GM12878 (cell line): ENCODE measurements at regions not wholly inside any gene's neighbourhood (a gene's known extent, or its start where the extent isn't known, plus 50 kb on each side); places are given as distances from the start of the nearest gene placed in this dataset.

Experiments used
- ATAC-seq: fragments of 200-7000 bp; cut with Tn5 transposase; 3 replicates; pipeline ENCODE4 v1.9.1; 2020; ENCODE audit warnings: mild to moderate bottlenecking, moderate library complexity
- BruUV-seq: library from RNA; stranded (reverse); fragments of 400-500 nt; replicated peaks from 2 replicates; lab custom pipeline; 2021; lab: Mats Ljungman, UMichigan
- CTCF ChIA-PET: fragments of 300-600 bp; sonication (Branson Sonifier 250); formaldehyde crosslinking; extraction: SDS; loops from one replicate; lab custom pipeline; 2021; ENCODE audit warnings: inconsistent platforms; lab: Yijun Ruan, JAX
- POLR2A ChIA-PET: fragments of 350-600 bp; formaldehyde crosslinking; extraction: SDS; loops from one replicate; lab custom pipeline; 2021; ENCODE audit warnings: inconsistent platforms; lab: Charles Lee
- RAD21 ChIA-PET: fragments of 300-600 bp; sonication (Branson Sonifier 250); formaldehyde crosslinking; loops from one replicate; lab custom pipeline; 2023; ENCODE audit warnings: antibody characterized with exemption; ENCODE audit not compliant: unreplicated experiment; lab: Charles Lee
- SMC1A ChIA-PET: fragments of 300-600 bp; sonication (Branson Sonifier 250); formaldehyde crosslinking; loops from one replicate; lab custom pipeline; 2023; ENCODE audit not compliant: unreplicated experiment, uncharacterized antibody; lab: Charles Lee
- DNase-seq: peaks from one replicate; pipeline ENCODE4 v3.0.0-alpha.2; 2011; ENCODE audit warnings: low read depth, low spot score
- FAIRE-seq: peaks from 3 replicates; lab custom pipeline; 2011; peaks lifted over from hg19 to GRCh38; lab: Jason Lieb, UNC
- H2AFZ ChIP-seq: 2 replicates; pipeline ENCODE4 v1.6.0; 2011; ENCODE audit warnings: low read depth, low read length, control low read depth; ENCODE audit not compliant: control insufficient read depth
- H3K27ac ChIP-seq: 2 replicates; pipeline ENCODE4 v1.5.1; 2011; ENCODE audit warnings: control low read depth; ENCODE audit not compliant: control insufficient read depth, insufficient read depth
- H3K27me3 ChIP-seq, 2 experiments: replicated peaks in 1 of 2; 2 replicates each; pipeline versions ENCODE4 v1.6.0 to v1.6.1; 2011; ENCODE audit warnings: low read length in 1 of 2; ENCODE audit not compliant: control insufficient read depth in 2 of 2, insufficient read depth in 2 of 2
- H3K36me3 ChIP-seq, 2 experiments: 2 replicates each; pipeline ENCODE4 v1.5.1; 2011; ENCODE audit warnings: low read length in 1 of 2; ENCODE audit not compliant: control insufficient read depth in 2 of 2, insufficient read depth in 2 of 2
- H3K4me1 ChIP-seq: 2 replicates; pipeline ENCODE4 v1.6.1; 2011; ENCODE audit warnings: mild to moderate bottlenecking, low read length, moderate library complexity, mixed read lengths; ENCODE audit not compliant: control insufficient read depth, insufficient read depth
- H3K4me2 ChIP-seq: 2 replicates; pipeline ENCODE4 v1.6.0; 2011; ENCODE audit warnings: control low read depth; ENCODE audit not compliant: control insufficient read depth, insufficient read depth
- H3K4me3 ChIP-seq: fragments of 200-600 bp; sonication (generic); 2 replicates; pipeline ENCODE4 v1.5.1; 2016
- H3K79me2 ChIP-seq: 2 replicates; pipeline ENCODE4 v1.6.0; 2011; ENCODE audit warnings: low read length; ENCODE audit not compliant: control insufficient read depth, insufficient read depth
- H3K9ac ChIP-seq: 2 replicates; pipeline ENCODE4 v1.8.0; 2011; ENCODE audit warnings: low read length, control low read depth, mixed read lengths; ENCODE audit not compliant: control insufficient read depth, insufficient read depth
- H3K9me3 ChIP-seq: replicated peaks from 3 replicates; pipeline ENCODE4 v1.5.1; 2011; ENCODE audit warnings: mild to moderate bottlenecking, low read length; ENCODE audit not compliant: control insufficient read depth, insufficient read depth
- H4K20me1 ChIP-seq: 2 replicates; pipeline ENCODE4 v1.6.0; 2011; ENCODE audit not compliant: control insufficient read depth, insufficient read depth
- E4F1 ChIP-seq: fragments of 450-650 bp; IDR thresholded peaks from 2 replicates; pipeline ENCODE4 v1.6.1; 2018; ENCODE audit warnings: borderline replicate concordance, mild to moderate bottlenecking; ENCODE audit not compliant: partially characterized antibody
- MXI1 ChIP-seq: fragments of 150-350 bp; IDR thresholded peaks from 2 replicates; pipeline ENCODE4 v1.6.1; 2011; ENCODE audit warnings: low read depth, mild to moderate bottlenecking, inconsistent platforms, low read length, improper control_type of control experiment
- POLR2A ChIP-seq: IDR thresholded peaks from 2 replicates; pipeline ENCODE4 v1.6.1; 2011; ENCODE audit warnings: low read depth, mild to moderate bottlenecking, low read length
- WGBS: methylation state at CpG from one replicate; pipeline ENCODE4 v1.1.6; 2016; ENCODE audit warnings: low lambda C conversion rate; ENCODE audit not compliant: insufficient replicate concordance, insufficient coverage; ENCODE audit errors: missing lambda C conversion rate; 5-methylcytosine and 5-hydroxymethylcytosine counted together
- in situ Hi-C: fragments of 300-500 bp; cut with MboI; formaldehyde crosslinking; loops from 9 replicates; pipeline ENCODE4 v1.14.3; 2018; ENCODE audit warnings: mixed read lengths
- intact Hi-C: fragments of 100-400 bp; cut with micrococcal nuclease; formaldehyde crosslinking; loops from one replicate; pipeline ENCODE4 v1.14.2; 2022; ENCODE audit not compliant: unreplicated experiment

DNA sequence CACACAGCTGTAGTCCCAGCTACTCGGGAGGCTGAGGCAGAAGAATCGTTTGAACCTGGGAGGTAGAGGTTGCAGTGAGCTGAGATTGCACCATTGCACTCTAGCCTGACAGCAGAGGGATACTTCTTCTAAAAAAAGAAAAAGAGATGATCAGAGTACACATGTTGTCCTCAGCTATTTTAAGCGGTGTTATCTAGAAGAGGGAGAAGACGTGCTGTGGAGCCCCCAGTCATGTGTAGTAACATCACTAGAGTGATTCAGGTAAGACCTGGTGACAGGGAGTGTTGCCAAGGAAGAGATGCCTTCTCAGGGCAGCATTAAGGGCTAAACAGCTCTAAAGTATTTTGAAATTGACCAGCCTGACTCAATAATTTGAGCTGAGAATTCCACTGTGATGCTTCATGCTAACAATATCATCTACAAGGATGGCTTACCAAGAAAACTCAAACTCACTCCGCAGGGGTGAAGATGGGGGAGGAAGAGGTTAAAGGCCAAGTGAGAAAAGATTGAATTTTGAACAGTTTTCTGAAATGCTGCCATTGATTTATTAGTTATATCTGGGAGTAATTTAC, 97.4 kb downstream of the KLF6 start (continued):
- TF ChIP-seq MXI1, result no peak

- Histone ChIP-seq H3K4me2 (no peak overlapping the region), H4K20me1 (no peaks in the 10 kb centered on the region), H3K9ac (no peak overlapping the region), H3K27me3 (no peaks in the 10 kb centered on the region; a peak in 1 of 4 replicates), H3K4me3 (no peak overlapping the region), H3K4me1 (no peaks in the 10 kb centered on the region), H3K9me3 (no peaks in the 10 kb centered on the region), H3K36me3 (no peaks in the 10 kb centered on the region), H3K27ac (no peak overlapping the region), H2AFZ (no peak overlapping the region), H3K79me2 (no peaks in the 10 kb centered on the region)
- WGBS, result 30% methylated on average over 3 of the region's 3 CpGs
- ChIA-PET RAD21 (no interaction called here), CTCF (interaction anchor here (0.6 kb wide), 1 partner anchor 63 kb away, joined by 3 read pairs; no protein-coding TSS in a partner anchor), SMC1A (no interaction called here), POLR2A (no interaction called here)
- TF ChIP-seq E4F1 (no peak), POLR2A (no peak)
- ATAC-seq, result no peak
- FAIRE-seq, result no peak
- intact Hi-C loops, result no loop called here
- BruUV-seq, result no TSS peak
- in situ Hi-C loops, result no loop called here
- DNase-seq, result no peak
Measured at GRCh38 chr10:3685384-3685783, 99.6 kb downstream of the KLF6 start.
